ENCODE measurements at regions not wholly inside any gene's neighbourhood (a gene's known extent, or its start where the extent isn't known, plus 50 kb on each side); places are given as distances from the start of the nearest gene placed in this dataset.
"Not testable (repeated sequence)": the region's sequence is repeated elsewhere in the genome, so short reads cannot be mapped to it uniquely, and the experiment has no call there.

GRCh38 chr9:106019702-106020101 is 325.4 kb downstream of the TMEM38B start:
- ChIA-PET CTCF (no interaction called here), POLR2A (no interaction called here)
- no peak for TF ChIP-seq CTCF (IDR thresholded peaks at IDR 0.05; ENCODE audit: insufficient read depth, low read length, missing control alignments)
- DNase-seq (ENCODE audit: low read depth, low spot score): no peak
- no peak overlapping the region for H3K4me3 ChIP-seq (ENCODE audit: low read depth, low read length)

- ChIA-PET POLR2A (no interaction called here), CTCF (no interaction called here)
- no peak for TF ChIP-seq CTCF (IDR thresholded peaks at IDR 0.05; ENCODE audit: insufficient read depth, low read length, missing control alignments)
- DNase-seq (ENCODE audit: low read depth, low spot score): no peak
- no peak overlapping the region for H3K4me3 ChIP-seq (ENCODE audit: low read depth, low read length)
Observed at GRCh38 chr9:106020186-106020585, 325.8 kb downstream of the TMEM38B start.

- H3K4me3 ChIP-seq (ENCODE audit: low read depth, low read length): no peak overlapping the region
- POLR2A ChIA-PET: no interaction called here
- no peak for TF ChIP-seq CTCF (IDR thresholded peaks at IDR 0.05; ENCODE audit: insufficient read depth, low read length, missing control alignments)
- CTCF ChIA-PET: no interaction called here
- DNase-seq (ENCODE audit: low read depth, low spot score): no peak
Observed at GRCh38 chr9:106023455-106023854, 329.1 kb downstream of the TMEM38B start.

GRCh38 chr9:106025453-106025852 is 331.1 kb downstream of the TMEM38B start:
- H3K4me3 ChIP-seq (ENCODE audit: low read depth, low read length): no peak overlapping the region
- DNase-seq (ENCODE audit: low read depth, low spot score): no peak
- POLR2A ChIA-PET: no interaction called here
- no peak for TF ChIP-seq CTCF (IDR thresholded peaks at IDR 0.05; ENCODE audit: insufficient read depth, low read length, missing control alignments)
- CTCF ChIA-PET: no interaction called here

GRCh38 chr9:106030146-106030545 is 335.8 kb downstream of the TMEM38B start:
- DNase-seq (ENCODE audit: low read depth, low spot score); POLR2A ChIA-PET; H3K4me3 ChIP-seq (ENCODE audit: low read depth, low read length); CTCF ChIA-PET: not testable (repeated sequence)

GRCh38 chr9:106032978-106033377 is 338.6 kb downstream of the TMEM38B start:
- CTCF ChIA-PET: no interaction called here
- no peak for TF ChIP-seq CTCF (IDR thresholded peaks at IDR 0.05; ENCODE audit: insufficient read depth, low read length, missing control alignments)
- POLR2A ChIA-PET: no interaction called here
- H3K4me3 ChIP-seq (ENCODE audit: low read depth, low read length): no peak overlapping the region
- DNase-seq (ENCODE audit: low read depth, low spot score): no peak

GRCh38 chr9:106035806-106036205 is 341.5 kb downstream of the TMEM38B start:
- ChIA-PET CTCF (no interaction called here), POLR2A (no interaction called here)
- no peak overlapping the region for H3K4me3 ChIP-seq (ENCODE audit: low read depth, low read length)
- DNase-seq (ENCODE audit: low read depth, low spot score): no peak
- no peak for TF ChIP-seq CTCF (IDR thresholded peaks at IDR 0.05; ENCODE audit: insufficient read depth, low read length, missing control alignments)
